GM04503 (cell line): ENCODE measurements at regions not wholly inside any gene's neighbourhood (a gene's known extent, or its start where the extent isn't known, plus 50 kb on each side); places are given as distances from the start of the nearest gene placed in this dataset.

Source experiments
- DNase-seq: peaks from one replicate; pipeline ENCODE4 v3.0.0-alpha.2; 2012; ENCODE audit warnings: low read depth

GRCh38 chr16:86414991-86415740 lies 95.2 kb upstream of the FOXF1 start:
- DNase-seq, result no peak

- DNase-seq, result no peak
Measured at GRCh38 chr16:86418981-86419380, 91.3 kb upstream of the FOXF1 start.

- no peak for DNase-seq
Measured at GRCh38 chr16:86419518-86419917, 90.8 kb upstream of the FOXF1 start.

GRCh38 chr16:86421995-86422394 lies 88.3 kb upstream of the FOXF1 start:
- no peak for DNase-seq

GRCh38 chr16:86424398-86424797 lies 85.9 kb upstream of the FOXF1 start:
- DNase-seq, result no peak

- DNase-seq, result no peak
Measured at GRCh38 chr16:86424985-86425384, 85.3 kb upstream of the FOXF1 start.

- DNase-seq, result no peak
Measured at GRCh38 chr16:86426063-86426642, 84.2 kb upstream of the FOXF1 start.

- peak; percentile 11 for DNase-seq
Measured at GRCh38 chr16:86427433-86427851, 82.9 kb upstream of the FOXF1 start.

GRCh38 chr16:86428729-86429517 lies 81.4 kb upstream of the FOXF1 start:
- no peak for DNase-seq

- no peak for DNase-seq
Measured at GRCh38 chr16:86429663-86430062, 80.7 kb upstream of the FOXF1 start.

- DNase-seq, result no peak
Measured at GRCh38 chr16:86430814-86431213, 79.5 kb upstream of the FOXF1 start.

- DNase-seq, result no peak
Measured at GRCh38 chr16:86431540-86431939, 78.8 kb upstream of the FOXF1 start.

GRCh38 chr16:86432048-86432447 lies 78.3 kb upstream of the FOXF1 start:
- no peak for DNase-seq

GRCh38 chr16:86432691-86433090 lies 77.6 kb upstream of the FOXF1 start:
- DNase-seq, result no peak

GRCh38 chr16:86436466-86437185 lies 73.7 kb upstream of the FOXF1 start:
- DNase-seq, result no peak

- no peak for DNase-seq
Measured at GRCh38 chr16:86437348-86437747, 73.0 kb upstream of the FOXF1 start.

GRCh38 chr16:86442703-86443102 lies 67.6 kb upstream of the FOXF1 start:
- no peak for DNase-seq

- DNase-seq, result no peak
Measured at GRCh38 chr16:86443508-86444147, 66.7 kb upstream of the FOXF1 start.

- DNase-seq, result no peak
Measured at GRCh38 chr16:86444261-86444660, 66.1 kb upstream of the FOXF1 start.

- DNase-seq, result no peak
Measured at GRCh38 chr16:86444661-86445060, 65.7 kb upstream of the FOXF1 start.

GRCh38 chr16:86446279-86446678 lies 64.0 kb upstream of the FOXF1 start:
- no peak for DNase-seq

GRCh38 chr16:86447228-86447627 lies 63.1 kb upstream of the FOXF1 start:
- DNase-seq, result no peak
